D721Med (cell line): ENCODE measurements at regions not wholly inside any gene's neighbourhood (a gene's known extent, or its start where the extent isn't known, plus 50 kb on each side); places are given as distances from the start of the nearest gene placed in this dataset.
A peak's percentile ranks its signal among the peaks of the same experiment; 100 is the strongest.

Source experiments
- DNase-seq: peaks from one replicate; pipeline ENCODE4 v3.0.0; 2011; ENCODE audit warnings: low spot score; ENCODE audit not compliant: insufficient read length
- FAIRE-seq: peaks from 2 replicates; lab custom pipeline; 2011; peaks lifted over from hg19 to GRCh38; lab: Jason Lieb, UNC
- CTCF ChIP-seq: IDR thresholded peaks from 2 replicates; pipeline ENCODE4 v1.5.1; 2012; ENCODE audit warnings: mild to moderate bottlenecking, control low read depth; ENCODE audit not compliant: insufficient read depth; ENCODE audit errors: missing control alignments

- FAIRE-seq, result no peak
- DNase-seq, result no peak
- TF ChIP-seq CTCF, result no peak
Observed at GRCh38 chr18:8996771-8997432, 105.6 kb upstream of the NDUFV2 start.

GRCh38 chr18:8997634-8998033 is 104.9 kb upstream of the NDUFV2 start:
- FAIRE-seq (peak; percentile 66), DNase-seq (no peak)
- no peak for TF ChIP-seq CTCF

- FAIRE-seq, result peak; percentile 92
- DNase-seq, result no peak
- no peak for TF ChIP-seq CTCF
Observed at GRCh38 chr18:8998481-8999217, 103.8 kb upstream of the NDUFV2 start.

GRCh38 chr18:8999872-9000271 is 102.6 kb upstream of the NDUFV2 start:
- no peak for DNase-seq
- FAIRE-seq, result no peak

GRCh38 chr18:9000733-9001132 is 101.8 kb upstream of the NDUFV2 start:
- DNase-seq (no peak), FAIRE-seq (no peak)
- TF ChIP-seq CTCF, result no peak

More at GRCh38 chr18:8999872-9000271, 102.6 kb upstream of the NDUFV2 start:
- no peak for TF ChIP-seq CTCF

- DNase-seq (no peak), FAIRE-seq (no peak)
- no peak for TF ChIP-seq CTCF
Observed at GRCh38 chr18:9001209-9001608, 101.3 kb upstream of the NDUFV2 start.
